HG03354 (cell line): ENCODE measurements at regions not wholly inside any gene's neighbourhood (a gene's known extent, or its start where the extent isn't known, plus 50 kb on each side); places are given as distances from the start of the nearest gene placed in this dataset.

Experiments used
- ATAC-seq: cut with Tn5 transposase; IDR thresholded peaks from one replicate; pipeline ENCODE4 v1.9.1; 2021; ENCODE audit warnings: mild to moderate bottlenecking; ENCODE audit not compliant: unreplicated experiment, poor library complexity, severe bottlenecking

GRCh38 chr4:182187674-182188073, 55.5 kb upstream of the TENM3 start:
- no peak for ATAC-seq

GRCh38 chr4:182188622-182189021, 54.6 kb upstream of the TENM3 start:
- ATAC-seq, result no peak

GRCh38 chr4:182189103-182189878, 53.9 kb upstream of the TENM3 start:
- ATAC-seq, result no peak

GRCh38 chr4:182190306-182190705, 52.9 kb upstream of the TENM3 start:
- ATAC-seq, result no peak

GRCh38 chr4:182192511-182193181, 50.6 kb upstream of the TENM3 start:
- no peak for ATAC-seq

- no peak for ATAC-seq
Measured at GRCh38 chr4:182193311-182193710, 49.9 kb upstream of the TENM3 start.
